ENCODE measurements at regions not wholly inside any gene's neighbourhood (a gene's known extent, or its start where the extent isn't known, plus 50 kb on each side); places are given as distances from the start of the nearest gene placed in this dataset.

GRCh38 chr12:93042283-93042682 lies 113.2 kb upstream of the EEA1 start:
- TF ChIP-seq POLR2A (IDR thresholded peaks at IDR 0.05) (no peak), POLR2AphosphoS5 (IDR thresholded peaks at IDR 0.05) (no peak)
- TF ChIP-seq, protein P1, sequence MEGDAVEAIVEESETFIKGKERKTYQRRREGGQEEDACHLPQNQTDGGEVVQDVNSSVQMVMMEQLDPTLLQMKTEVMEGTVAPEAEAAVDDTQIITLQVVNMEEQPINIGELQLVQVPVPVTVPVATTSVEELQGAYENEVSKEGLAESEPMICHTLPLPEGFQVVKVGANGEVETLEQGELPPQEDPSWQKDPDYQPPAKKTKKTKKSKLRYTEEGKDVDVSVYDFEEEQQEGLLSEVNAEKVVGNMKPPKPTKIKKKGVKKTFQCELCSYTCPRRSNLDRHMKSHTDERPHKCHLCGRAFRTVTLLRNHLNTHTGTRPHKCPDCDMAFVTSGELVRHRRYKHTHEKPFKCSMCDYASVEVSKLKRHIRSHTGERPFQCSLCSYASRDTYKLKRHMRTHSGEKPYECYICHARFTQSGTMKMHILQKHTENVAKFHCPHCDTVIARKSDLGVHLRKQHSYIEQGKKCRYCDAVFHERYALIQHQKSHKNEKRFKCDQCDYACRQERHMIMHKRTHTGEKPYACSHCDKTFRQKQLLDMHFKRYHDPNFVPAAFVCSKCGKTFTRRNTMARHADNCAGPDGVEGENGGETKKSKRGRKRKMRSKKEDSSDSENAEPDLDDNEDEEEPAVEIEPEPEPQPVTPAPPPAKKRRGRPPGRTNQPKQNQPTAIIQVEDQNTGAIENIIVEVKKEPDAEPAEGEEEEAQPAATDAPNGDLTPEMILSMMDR (IDR thresholded peaks at IDR 0.05): no peak
